Adipocyte (in vitro differentiated cells): ENCODE measurements at regions not wholly inside any gene's neighbourhood (a gene's known extent, or its start where the extent isn't known, plus 50 kb on each side); places are given as distances from the start of the nearest gene placed in this dataset.
A peak's percentile ranks its signal among the peaks of the same experiment; 100 is the strongest.

Source experiments
- DNase-seq: peaks from one replicate; pipeline ENCODE4 v3.0.0-alpha.2; 2015; ENCODE audit warnings: low read depth
- H3K27me3 ChIP-seq: replicated peaks from 2 replicates; pipeline ENCODE4 v1.7.0; 2013; ENCODE audit warnings: mild to moderate bottlenecking, low read length, moderate library complexity; ENCODE audit not compliant: control insufficient read depth, insufficient read depth
- H3K36me3 ChIP-seq: 2 replicates; pipeline ENCODE4 v1.7.0; 2013; ENCODE audit warnings: low read length, mild to moderate bottlenecking, moderate library complexity; ENCODE audit not compliant: control insufficient read depth, insufficient read depth, severe bottlenecking
- H3K4me1 ChIP-seq: 2 replicates; pipeline ENCODE4 v1.7.0; 2013; ENCODE audit warnings: mild to moderate bottlenecking, low read length, moderate library complexity; ENCODE audit not compliant: control insufficient read depth, insufficient read depth
- H3K4me3 ChIP-seq: 2 replicates; pipeline ENCODE4 v1.7.0; 2013; ENCODE audit warnings: mild to moderate bottlenecking, low read length, moderate library complexity
- H3K9ac ChIP-seq: 2 replicates; pipeline ENCODE4 v1.7.0; 2013; ENCODE audit warnings: mild to moderate bottlenecking, low read length, moderate library complexity
- H3K9me3 ChIP-seq: 2 replicates; pipeline ENCODE4 v1.7.0; 2013; ENCODE audit warnings: mild to moderate bottlenecking, low read length, moderate library complexity; ENCODE audit not compliant: control insufficient read depth

- Histone ChIP-seq H3K9ac (no peak overlapping the region), H3K36me3 (no peaks in the 10 kb centered on the region), H3K4me3 (no peak overlapping the region), H3K27me3 (peaks cover 15% of the 10 kb centered on the region), H3K9me3 (peaks cover 11% of the 10 kb centered on the region), H3K4me1 (peaks cover 8% of the 10 kb centered on the region)
- DNase-seq: no peak
Observed at GRCh38 chr17:65362826-65363225, 198.6 kb downstream of the AXIN2 start.

GRCh38 chr17:65360961-65361552, 200.4 kb downstream of the AXIN2 start:
- peaks cover 10% of the 10 kb centered on the region for H3K9me3 ChIP-seq
- no peak overlapping the region for H3K4me3 ChIP-seq
- H3K36me3 ChIP-seq: no peaks in the 10 kb centered on the region
- H3K4me1 ChIP-seq: peaks cover 8% of the 10 kb centered on the region
- DNase-seq: no peak
- H3K9ac ChIP-seq: no peak overlapping the region
- H3K27me3 ChIP-seq: peaks cover 13% of the 10 kb centered on the region

GRCh38 chr17:65359016-65359415, 202.4 kb downstream of the AXIN2 start:
- DNase-seq: peak; percentile 56
- H3K36me3 ChIP-seq: no peaks in the 10 kb centered on the region

GRCh38 chr17:65356536-65356935, 204.9 kb downstream of the AXIN2 start:
- peaks cover 4% of the 10 kb centered on the region for H3K27me3 ChIP-seq
- no peak overlapping the region for H3K4me3 ChIP-seq
- H3K9ac ChIP-seq: no peak overlapping the region
- H3K9me3 ChIP-seq: no peaks in the 10 kb centered on the region
- peaks cover 8% of the 10 kb centered on the region for H3K4me1 ChIP-seq
- no peaks in the 10 kb centered on the region for H3K36me3 ChIP-seq
- DNase-seq: no peak

More at GRCh38 chr17:65359016-65359415, 202.4 kb downstream of the AXIN2 start:
- Histone ChIP-seq H3K4me3 (no peak overlapping the region), H3K4me1 (peaks cover 8% of the 10 kb centered on the region), H3K9ac (no peak overlapping the region), H3K27me3 (peaks cover 4% of the 10 kb centered on the region), H3K9me3 (peaks cover 5% of the 10 kb centered on the region)

DNA sequence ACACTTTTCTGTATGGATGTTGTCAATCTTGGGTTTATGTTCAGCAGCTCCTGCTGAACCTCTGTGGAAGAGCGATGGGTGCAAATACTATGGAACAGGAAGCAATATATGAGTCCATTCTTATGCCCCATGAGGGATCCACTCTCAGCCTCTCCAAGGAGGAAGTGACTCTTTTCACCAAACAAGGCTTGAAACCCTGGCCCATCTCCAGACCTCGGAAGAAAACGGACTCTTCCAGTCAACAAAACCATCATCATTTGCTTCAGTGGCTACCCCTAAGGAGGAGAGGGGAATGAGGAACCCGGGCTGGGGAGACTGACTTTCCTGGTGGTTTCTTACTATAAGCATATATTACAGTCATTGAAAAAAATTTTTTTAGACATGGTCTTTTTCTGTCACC, 206.2 kb downstream of the AXIN2 start:
- no peaks in the 10 kb centered on the region for H3K36me3 ChIP-seq
- peaks cover 5% of the 10 kb centered on the region for H3K9me3 ChIP-seq
- peaks cover 8% of the 10 kb centered on the region for H3K4me1 ChIP-seq
- H3K9ac ChIP-seq: no peak overlapping the region
- H3K27me3 ChIP-seq: no peaks in the 10 kb centered on the region
- no peak overlapping the region for H3K4me3 ChIP-seq
- DNase-seq: no peak

- no peak for DNase-seq
- H3K4me1 ChIP-seq: no peaks in the 10 kb centered on the region
Observed at GRCh38 chr17:65349916-65350315, 211.5 kb downstream of the AXIN2 start.

DNA sequence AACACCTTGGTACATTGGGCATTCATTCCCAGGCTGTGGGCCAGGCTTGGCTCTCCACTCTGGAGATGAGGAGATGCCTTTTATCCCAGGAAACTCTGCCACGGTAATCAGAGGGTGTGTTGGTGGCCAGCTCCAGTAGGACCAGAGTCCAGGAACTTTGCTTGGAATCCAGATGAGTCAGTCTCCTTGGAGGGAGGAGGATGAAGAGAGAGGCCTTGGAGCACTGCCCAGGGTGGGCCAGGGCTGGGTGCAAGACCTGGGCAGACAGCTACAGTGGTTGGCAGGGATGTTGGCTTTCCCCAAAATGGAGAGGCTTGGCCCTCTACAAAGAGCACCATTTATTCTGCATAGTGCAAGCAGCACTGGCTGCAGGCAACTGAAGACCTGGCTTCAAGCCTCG, 209.0 kb downstream of the RGS9 start:
- no peak for DNase-seq
- Histone ChIP-seq H3K36me3 (no peaks in the 10 kb centered on the region), H3K27me3 (peaks cover 4% of the 10 kb centered on the region), H3K9me3 (peaks cover 22% of the 10 kb centered on the region), H3K4me1 (no peaks in the 10 kb centered on the region), H3K9ac (no peak overlapping the region), H3K4me3 (no peak overlapping the region)

More at GRCh38 chr17:65349916-65350315, 211.5 kb downstream of the AXIN2 start:
- no peak overlapping the region for H3K4me3 ChIP-seq
- no peaks in the 10 kb centered on the region for H3K36me3 ChIP-seq
- H3K9me3 ChIP-seq: peaks cover 22% of the 10 kb centered on the region
- no peak overlapping the region for H3K9ac ChIP-seq
- H3K27me3 ChIP-seq: peaks cover 4% of the 10 kb centered on the region

DNA sequence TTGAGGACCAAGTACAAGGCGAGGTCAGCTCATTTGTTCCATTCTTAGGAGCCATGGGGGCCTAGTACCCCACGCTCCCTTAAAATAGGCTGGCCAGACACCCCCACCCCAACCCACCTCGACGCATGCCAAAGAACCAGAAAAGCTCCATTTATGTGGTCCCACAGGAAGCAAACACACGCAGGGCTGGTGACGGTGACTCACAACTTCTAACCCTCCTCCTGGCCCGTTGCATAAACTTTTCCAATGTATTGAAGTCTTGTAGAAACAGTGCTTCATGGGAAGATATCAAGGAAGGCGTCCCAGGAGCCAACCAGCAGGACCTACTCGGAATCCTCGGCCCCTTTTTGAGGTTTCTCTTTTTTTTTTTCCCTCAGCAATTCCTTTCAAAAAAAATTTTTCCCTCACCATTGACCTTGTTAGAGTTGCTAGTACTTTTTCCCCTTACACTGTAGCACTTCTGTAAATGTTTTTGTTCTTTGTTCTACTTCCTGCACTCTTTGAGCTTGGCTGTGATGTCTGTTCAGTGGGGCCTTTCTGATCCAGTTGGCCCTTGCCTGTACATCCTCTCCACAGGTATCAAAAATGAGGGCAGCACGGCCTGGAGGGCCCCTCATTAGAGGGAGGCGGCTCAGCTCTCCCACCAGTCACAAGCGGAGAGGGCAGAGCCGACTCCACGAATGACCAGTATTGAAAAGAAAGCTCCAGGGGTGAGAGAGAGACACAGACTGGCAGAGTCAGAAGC, 208.3 kb downstream of the RGS9 start:
- DNase-seq: no peak
- peaks cover 4% of the 10 kb centered on the region for H3K27me3 ChIP-seq
- H3K4me1 ChIP-seq: no peaks in the 10 kb centered on the region
- peaks cover 25% of the 10 kb centered on the region for H3K9me3 ChIP-seq
- H3K36me3 ChIP-seq: no peaks in the 10 kb centered on the region
- no peak overlapping the region for H3K9ac ChIP-seq
- H3K4me3 ChIP-seq: no peak overlapping the region

- no peak overlapping the region for H3K9ac ChIP-seq
- no peaks in the 10 kb centered on the region for H3K27me3 ChIP-seq
- DNase-seq: no peak
- no peaks in the 10 kb centered on the region for H3K4me1 ChIP-seq
- H3K36me3 ChIP-seq: no peaks in the 10 kb centered on the region
- no peak overlapping the region for H3K4me3 ChIP-seq
- H3K9me3 ChIP-seq: peaks cover 14% of the 10 kb centered on the region
Observed at GRCh38 chr17:65340401-65340800, 203.2 kb downstream of the RGS9 start.

DNA sequence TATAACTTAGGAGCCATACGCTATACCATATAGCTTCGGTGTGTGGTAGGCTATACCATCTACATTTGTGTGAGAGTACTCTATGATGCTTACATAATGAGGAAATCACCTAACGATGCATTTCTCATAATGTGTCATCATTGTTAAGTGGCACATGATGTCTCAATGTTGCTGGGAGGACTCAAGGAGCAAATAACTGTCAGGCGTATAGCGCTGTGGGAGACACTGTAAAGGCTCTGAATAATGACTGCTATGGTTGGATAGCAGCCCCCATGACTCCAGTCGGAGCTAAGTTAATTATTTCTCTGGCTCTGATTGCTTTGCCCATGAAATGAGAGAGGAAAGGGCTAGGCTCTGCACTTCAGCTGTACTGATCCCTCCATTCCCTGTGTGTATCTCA, 197.2 kb downstream of the RGS9 start:
- no peak overlapping the region for H3K9ac ChIP-seq
- no peak for DNase-seq
- H3K4me3 ChIP-seq: no peak overlapping the region
- no peaks in the 10 kb centered on the region for H3K36me3 ChIP-seq
- H3K4me1 ChIP-seq: peaks cover 6% of the 10 kb centered on the region
- peaks cover 6% of the 10 kb centered on the region for H3K27me3 ChIP-seq
- peaks cover 4% of the 10 kb centered on the region for H3K9me3 ChIP-seq

GRCh38 chr17:65332779-65333178, 195.6 kb downstream of the RGS9 start:
- H3K9ac ChIP-seq: no peak overlapping the region
- peaks cover 5% of the 10 kb centered on the region for H3K9me3 ChIP-seq
- no peak for DNase-seq

More at GRCh38 chr17:65332779-65333178, 195.6 kb downstream of the RGS9 start:
- peaks cover 11% of the 10 kb centered on the region for H3K27me3 ChIP-seq
- H3K4me3 ChIP-seq: no peak overlapping the region
- no peaks in the 10 kb centered on the region for H3K36me3 ChIP-seq
- peaks cover 6% of the 10 kb centered on the region for H3K4me1 ChIP-seq
